Activated T-cell treated with anti-CD3 and anti-CD28 coated beads for 24 hours (primary cell): ENCODE measurements at regions not wholly inside any gene's neighbourhood (a gene's known extent, or its start where the extent isn't known, plus 50 kb on each side); places are given as distances from the start of the nearest gene placed in this dataset.
"Not testable (repeated sequence)": the region's sequence is repeated elsewhere in the genome, so short reads cannot be mapped to it uniquely, and the experiment has no call there.

Source experiments
- DNase-seq: peaks from one replicate; pipeline ENCODE4 v3.0.0-alpha.2; 2020; ENCODE audit warnings: low read depth

- DNase-seq = no peak
These were observed 98.0 kb downstream of the VCPKMT start for GRCh38 chr14:50018201-50018932.

- DNase-seq = no peak
These were observed 97.5 kb downstream of the VCPKMT start for GRCh38 chr14:50018933-50019210.

DNA sequence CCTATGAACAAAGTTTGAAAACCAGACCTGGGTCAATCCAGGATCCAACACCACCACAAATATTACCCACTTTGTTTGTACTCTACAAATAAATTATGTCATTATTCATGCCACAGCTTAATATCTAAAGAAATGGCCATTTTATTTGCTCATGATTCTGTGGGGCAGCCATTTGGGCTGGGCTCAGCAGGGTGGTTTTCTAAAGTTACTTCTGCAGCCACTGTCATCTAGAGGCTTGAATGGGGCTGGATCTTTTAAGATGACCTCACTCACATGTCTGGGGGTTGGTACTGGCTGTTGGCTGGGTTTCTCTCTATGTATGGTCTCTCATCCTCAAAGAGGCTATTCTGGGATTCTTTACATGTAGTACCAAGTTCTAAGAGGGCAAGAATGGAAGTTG is 96.2 kb downstream of the VCPKMT start:
- DNase-seq = no peak

DNA sequence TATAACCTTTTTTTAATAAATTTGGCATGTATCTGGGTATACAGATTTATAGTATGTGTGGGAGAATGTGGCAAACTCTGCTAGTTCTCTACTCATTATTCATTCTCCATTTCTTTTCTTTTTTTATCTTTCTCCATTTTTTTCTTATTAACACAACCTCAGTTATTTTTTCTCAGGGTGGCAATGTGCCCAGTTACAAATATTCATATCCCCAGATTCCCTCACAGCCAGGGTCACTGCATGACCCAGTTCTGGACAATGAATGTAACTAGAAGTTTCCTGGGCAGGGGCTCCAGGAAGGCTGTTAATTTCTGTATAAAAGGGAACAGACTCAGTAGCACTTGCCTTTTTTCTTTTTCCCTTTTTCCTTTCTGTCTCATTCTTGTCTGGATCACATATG is 95.6 kb downstream of the VCPKMT start:
- DNase-seq = no peak

- no peak for DNase-seq
These were observed 94.9 kb downstream of the VCPKMT start for GRCh38 chr14:50021261-50022031.

- DNase-seq = no peak
These were observed 93.7 kb downstream of the VCPKMT start for GRCh38 chr14:50022661-50023060.

- no peak for DNase-seq
These were observed 92.5 kb downstream of the VCPKMT start for GRCh38 chr14:50023671-50024490.

GRCh38 chr14:50025073-50025472 is 91.3 kb downstream of the VCPKMT start:
- no peak for DNase-seq

- DNase-seq = no peak
These were observed 90.6 kb downstream of the VCPKMT start for GRCh38 chr14:50025776-50026175.

GRCh38 chr14:50026396-50026795 is 90.0 kb downstream of the VCPKMT start:
- DNase-seq = no peak

GRCh38 chr14:50027816-50028215 is 88.6 kb downstream of the VCPKMT start:
- DNase-seq = no peak

DNA sequence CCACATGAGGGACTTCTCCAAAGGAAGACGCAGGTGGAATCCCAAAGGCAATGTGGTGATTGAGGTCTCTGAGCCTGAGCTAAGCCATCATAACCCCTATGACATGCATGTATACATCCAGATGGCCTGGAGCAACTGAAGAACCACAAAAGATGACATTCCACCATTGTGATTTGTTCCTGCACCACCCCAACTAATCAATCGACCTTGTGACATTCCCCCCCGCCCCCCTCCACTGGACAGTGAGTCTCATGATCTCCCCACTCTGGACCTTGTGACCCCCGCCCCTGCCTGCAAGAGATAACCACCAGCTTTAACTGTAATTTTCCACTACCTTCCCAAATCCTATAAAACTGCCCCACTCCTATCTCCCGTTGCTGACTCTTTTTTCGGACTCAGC is 87.9 kb downstream of the VCPKMT start:
- DNase-seq = no peak

GRCh38 chr14:50030036-50030435 is 86.3 kb downstream of the VCPKMT start:
- no peak for DNase-seq

GRCh38 chr14:50030911-50031310 is 85.5 kb downstream of the VCPKMT start:
- DNase-seq = not testable (repeated sequence)

GRCh38 chr14:50031602-50032313 is 84.6 kb downstream of the VCPKMT start:
- no peak for DNase-seq

- DNase-seq = not testable (repeated sequence)
These were observed 83.8 kb downstream of the VCPKMT start for GRCh38 chr14:50032462-50033167.

- no peak for DNase-seq
These were observed 81.2 kb downstream of the VCPKMT start for GRCh38 chr14:50035214-50035613.

DNA sequence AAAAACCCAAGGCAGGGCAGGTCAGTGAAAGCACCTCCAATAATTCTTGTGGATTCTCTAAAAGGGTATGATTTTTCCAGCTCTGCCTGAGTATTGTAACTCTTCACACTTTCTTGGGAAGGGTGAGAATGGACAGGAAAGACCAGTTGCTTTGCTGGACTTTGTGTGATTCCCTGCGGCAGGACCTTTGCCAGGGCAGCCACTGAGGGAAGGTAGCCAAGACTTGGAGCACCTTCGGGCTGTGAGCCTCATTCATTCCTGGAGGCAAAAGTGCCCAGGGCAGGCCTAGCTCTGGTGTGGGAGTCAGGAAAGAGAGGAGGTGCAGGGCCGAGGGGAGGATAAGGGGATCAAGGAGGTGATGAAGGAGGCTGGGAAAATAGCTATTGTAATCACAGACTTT is 80.2 kb downstream of the VCPKMT start:
- no peak for DNase-seq

GRCh38 chr14:50036637-50037036 is 79.7 kb downstream of the VCPKMT start:
- DNase-seq = no peak

GRCh38 chr14:50037240-50037639 is 79.1 kb downstream of the VCPKMT start:
- DNase-seq = no peak

- DNase-seq = no peak
These were observed 78.5 kb downstream of the VCPKMT start for GRCh38 chr14:50037852-50038251.
